IPS-20b (cell line): ENCODE measurements at regions not wholly inside any gene's neighbourhood (a gene's known extent, or its start where the extent isn't known, plus 50 kb on each side); places are given as distances from the start of the nearest gene placed in this dataset.

ENCODE experiments used
- H3K27ac ChIP-seq: one replicate; pipeline ENCODE4 v1.5.1; 2013; ENCODE audit warnings: low read length
- H3K27me3 ChIP-seq: 2 replicates; pipeline ENCODE4 v1.6.1; 2013; ENCODE audit warnings: mild to moderate bottlenecking, low read length, inconsistent platforms; ENCODE audit not compliant: insufficient read depth
- H3K36me3 ChIP-seq: 2 replicates; pipeline ENCODE4 v1.6.1; 2013; ENCODE audit warnings: low read depth, mild to moderate bottlenecking, inconsistent platforms, low read length, moderate library complexity; ENCODE audit not compliant: insufficient read depth
- H3K4me1 ChIP-seq: 2 replicates; pipeline ENCODE4 v1.6.1; 2013; ENCODE audit warnings: mild to moderate bottlenecking, control low read depth, inconsistent platforms, low read length, moderate library complexity; ENCODE audit not compliant: insufficient read depth
- H3K4me3 ChIP-seq: 2 replicates; pipeline ENCODE4 v1.5.1; 2013; ENCODE audit warnings: mild to moderate bottlenecking, low read length, inconsistent platforms
- H3K9ac ChIP-seq: 2 replicates; pipeline ENCODE4 v1.6.1; 2013; ENCODE audit warnings: low read depth, mild to moderate bottlenecking, inconsistent platforms, low read length, moderate library complexity
- H3K9me3 ChIP-seq: 2 replicates; pipeline ENCODE4 v1.6.1; 2013; ENCODE audit warnings: mild to moderate bottlenecking, low read depth, low read length, inconsistent platforms; ENCODE audit not compliant: insufficient read depth

DNA sequence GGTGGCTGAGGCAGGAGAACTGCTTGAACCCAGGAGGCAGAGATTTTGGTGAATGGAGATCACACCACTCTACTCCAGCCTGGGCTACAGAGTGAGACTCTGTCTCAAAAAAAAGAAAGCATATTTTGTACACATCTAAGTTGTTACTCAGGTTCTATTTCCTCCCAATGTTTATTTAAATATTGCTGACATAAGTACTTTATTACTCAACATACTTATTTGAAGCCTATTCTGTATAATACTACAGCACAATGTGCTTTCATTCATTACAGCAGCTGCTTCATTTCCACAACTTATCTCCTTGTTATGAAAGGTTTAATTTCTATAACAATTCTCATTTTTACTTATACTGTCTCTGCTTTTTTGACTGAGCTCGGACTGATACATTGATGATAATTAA is 495.7 kb downstream of the SLITRK1 start:
- H3K27ac ChIP-seq = no peak overlapping the region
- H3K36me3 ChIP-seq = no peaks in the 10 kb centered on the region
- H3K9ac ChIP-seq = no peak overlapping the region
- H3K4me1 ChIP-seq = no peaks in the 10 kb centered on the region
- no peaks in the 10 kb centered on the region for H3K27me3 ChIP-seq
- no peaks in the 10 kb centered on the region for H3K9me3 ChIP-seq
- no peak overlapping the region for H3K4me3 ChIP-seq

DNA sequence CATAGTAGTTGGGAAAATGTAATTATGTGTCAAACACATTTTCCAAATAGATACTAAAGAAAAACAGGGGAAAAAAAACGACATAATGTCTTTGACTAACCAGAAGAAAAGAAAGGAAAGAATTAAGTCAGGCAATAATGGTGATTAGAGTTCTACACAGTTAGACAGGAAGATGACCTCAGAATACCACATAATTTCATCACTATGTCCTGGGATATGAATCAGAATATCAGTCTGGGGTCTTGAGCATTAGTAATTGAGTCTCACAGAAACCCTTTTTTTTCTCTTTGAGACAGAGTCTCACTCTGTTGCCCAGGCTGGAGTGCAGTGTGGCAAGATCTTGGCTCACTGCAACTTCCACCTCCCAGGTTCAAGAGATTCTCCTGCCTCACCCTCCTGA is 503.4 kb downstream of the SLITRK1 start:
- Histone ChIP-seq H3K27me3 (no peaks in the 10 kb centered on the region), H3K9ac (no peak overlapping the region), H3K9me3 (no peaks in the 10 kb centered on the region), H3K27ac (no peak overlapping the region), H3K4me1 (no peaks in the 10 kb centered on the region), H3K4me3 (no peak overlapping the region), H3K36me3 (no peaks in the 10 kb centered on the region)

DNA sequence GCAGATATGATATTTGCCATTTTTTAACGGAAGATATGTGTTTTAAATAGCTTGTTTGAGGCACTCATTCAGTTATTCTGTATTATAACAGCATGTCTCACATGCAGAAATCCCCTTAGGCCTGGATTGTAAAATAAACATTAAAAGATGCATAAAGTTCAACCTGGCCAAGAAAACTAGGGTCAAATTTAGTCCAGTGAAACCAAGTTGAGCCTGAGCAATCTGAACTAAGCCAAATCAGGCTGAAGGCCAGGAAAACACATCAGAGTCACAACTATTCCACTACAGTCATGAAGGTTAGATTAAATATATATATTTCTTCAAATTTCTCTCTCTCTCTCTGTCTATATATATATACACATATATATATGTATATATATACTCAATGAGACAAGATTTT is 504.8 kb downstream of the SLITRK1 start:
- no peaks in the 10 kb centered on the region for H3K4me1 ChIP-seq
- no peaks in the 10 kb centered on the region for H3K27me3 ChIP-seq
- H3K9ac ChIP-seq = no peak overlapping the region
- no peaks in the 10 kb centered on the region for H3K9me3 ChIP-seq
- H3K27ac ChIP-seq = no peak overlapping the region
- no peak overlapping the region for H3K4me3 ChIP-seq
- no peaks in the 10 kb centered on the region for H3K36me3 ChIP-seq

DNA sequence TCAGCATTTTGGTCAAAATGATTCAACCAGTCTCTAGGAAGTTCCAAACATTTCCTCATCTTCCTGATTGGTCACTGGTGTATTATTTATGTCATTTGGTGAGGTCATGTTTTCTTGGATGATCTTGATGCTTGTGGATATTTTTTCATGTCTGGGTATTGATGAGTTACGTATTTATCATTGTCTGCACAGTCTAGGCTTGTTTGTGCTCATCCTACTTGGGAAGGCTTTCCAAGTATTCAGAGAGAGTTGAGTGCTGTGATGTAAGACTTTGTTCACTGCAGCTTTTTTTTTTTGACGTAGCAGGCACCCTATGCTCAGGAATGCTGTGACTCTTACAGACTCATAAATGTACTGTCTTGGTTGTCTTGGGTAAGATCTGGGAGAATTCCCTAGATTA is 509.5 kb downstream of the SLITRK1 start:
- H3K9ac ChIP-seq = no peak overlapping the region
- no peak overlapping the region for H3K27ac ChIP-seq
- H3K9me3 ChIP-seq = no peaks in the 10 kb centered on the region
- H3K4me1 ChIP-seq = no peaks in the 10 kb centered on the region
- no peaks in the 10 kb centered on the region for H3K27me3 ChIP-seq
- H3K36me3 ChIP-seq = no peaks in the 10 kb centered on the region
- no peak overlapping the region for H3K4me3 ChIP-seq

DNA sequence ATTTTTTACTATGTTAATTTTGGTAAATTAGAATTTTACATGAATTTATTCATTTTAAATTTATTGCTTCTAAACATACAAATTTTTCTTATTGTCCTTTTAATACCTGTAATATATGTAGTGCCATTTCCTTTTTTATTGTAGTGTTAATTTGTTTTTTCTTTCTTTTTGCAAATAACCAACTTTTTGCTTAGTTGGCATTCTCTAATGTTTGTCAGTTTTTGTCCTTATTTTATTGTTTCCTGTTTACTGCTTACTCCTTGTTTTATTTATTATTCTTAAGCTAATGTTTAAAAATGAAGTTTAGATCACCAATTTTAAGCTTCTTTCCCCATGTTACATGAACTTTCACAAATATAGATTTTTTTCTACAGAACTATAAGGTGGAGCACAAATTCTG is 516.6 kb downstream of the SLITRK1 start:
- no peaks in the 10 kb centered on the region for H3K27me3 ChIP-seq

DNA sequence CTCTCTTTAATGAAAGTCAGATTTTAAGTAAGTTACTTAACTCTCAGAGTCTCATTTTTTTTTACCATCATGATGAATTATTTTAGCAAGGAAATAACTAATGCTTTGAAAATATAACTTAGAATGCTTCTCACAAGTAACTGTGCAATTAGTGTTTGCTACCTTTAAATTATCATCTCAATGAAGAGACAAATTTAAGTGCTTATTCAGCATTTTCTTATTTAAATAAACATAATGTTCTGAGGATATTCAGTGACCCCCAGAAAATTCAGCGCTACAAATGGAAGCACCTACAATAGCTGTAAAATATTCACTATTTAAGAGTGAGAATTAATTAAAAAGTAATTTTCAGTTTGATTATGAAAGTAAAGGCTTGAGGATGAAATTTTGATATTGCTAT is 527.2 kb downstream of the SLITRK1 start:
- Histone ChIP-seq H3K9me3 (no peaks in the 10 kb centered on the region), H3K4me1 (no peaks in the 10 kb centered on the region), H3K27ac (no peak overlapping the region), H3K36me3 (no peaks in the 10 kb centered on the region), H3K27me3 (no peaks in the 10 kb centered on the region), H3K4me3 (no peak overlapping the region), H3K9ac (no peak overlapping the region)

More for the DNA sequence above, 516.6 kb downstream of the SLITRK1 start:
- no peaks in the 10 kb centered on the region for H3K4me1 ChIP-seq
- H3K4me3 ChIP-seq = no peak overlapping the region
- H3K27ac ChIP-seq = no peak overlapping the region
- H3K36me3 ChIP-seq = no peaks in the 10 kb centered on the region
- no peaks in the 10 kb centered on the region for H3K9me3 ChIP-seq
- H3K9ac ChIP-seq = no peak overlapping the region

DNA sequence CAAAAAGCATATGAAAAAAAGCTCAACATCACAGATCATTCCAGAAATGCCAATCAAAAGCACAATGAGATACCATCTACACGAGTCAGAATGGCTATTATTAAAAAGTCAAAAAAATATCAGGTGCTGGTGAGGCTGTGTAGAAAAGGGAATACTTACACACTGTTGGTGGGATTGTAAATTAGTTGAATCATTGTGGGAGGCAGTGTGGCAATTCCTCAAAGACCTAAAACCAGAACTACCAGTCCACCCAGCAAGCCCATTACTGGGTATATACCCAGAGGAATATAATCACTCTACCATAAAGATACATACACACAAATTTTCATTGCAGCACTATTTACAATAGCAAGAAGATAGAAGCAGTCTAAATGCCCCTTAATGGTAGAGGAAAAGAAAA is 529.9 kb downstream of the SLITRK1 start:
- Histone ChIP-seq H3K4me1 (no peaks in the 10 kb centered on the region), H3K9ac (no peak overlapping the region), H3K4me3 (no peak overlapping the region), H3K27ac (no peak overlapping the region), H3K27me3 (no peaks in the 10 kb centered on the region), H3K36me3 (no peaks in the 10 kb centered on the region), H3K9me3 (no peaks in the 10 kb centered on the region)

DNA sequence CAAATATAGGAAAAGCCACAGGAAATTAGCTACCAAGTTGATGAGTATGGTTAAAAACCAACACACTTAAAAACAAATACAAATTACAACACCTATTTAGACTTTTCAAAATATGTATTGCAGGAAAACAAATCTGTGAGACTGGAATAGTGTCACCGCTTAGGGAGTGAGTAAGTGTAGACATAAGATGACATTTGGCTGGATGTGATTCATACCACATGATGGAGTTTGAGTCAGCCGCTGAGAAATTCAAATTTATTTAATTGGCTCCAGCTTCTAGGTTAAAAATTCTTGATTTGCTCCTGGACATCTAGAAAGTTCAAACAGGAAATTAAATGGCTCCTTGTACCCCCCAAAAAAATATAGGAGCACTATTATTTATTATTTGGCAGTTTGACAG is 531.7 kb downstream of the SLITRK1 start:
- Histone ChIP-seq H3K9me3 (no peaks in the 10 kb centered on the region), H3K4me1 (no peaks in the 10 kb centered on the region), H3K27me3 (no peaks in the 10 kb centered on the region), H3K36me3 (no peaks in the 10 kb centered on the region), H3K4me3 (no peak overlapping the region), H3K9ac (no peak overlapping the region), H3K27ac (no peak overlapping the region)

DNA sequence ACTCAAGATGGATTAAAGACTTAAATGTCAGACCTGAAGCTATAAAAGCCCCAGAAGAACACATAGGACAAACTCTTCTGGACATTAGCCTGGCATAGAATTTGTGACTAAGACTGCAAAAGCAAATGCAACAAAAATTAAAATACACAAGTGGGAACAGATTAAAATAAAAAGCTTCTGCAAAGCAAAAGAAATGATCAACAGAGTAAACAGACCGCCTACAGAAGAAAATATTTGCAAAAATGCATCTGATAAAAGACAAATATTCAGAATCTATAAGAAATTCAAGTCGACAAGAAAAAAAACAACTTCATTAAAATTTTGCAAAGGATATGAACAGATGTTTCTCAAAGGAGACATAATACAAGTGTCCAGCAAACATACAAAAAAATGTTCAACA is 537.8 kb downstream of the SLITRK1 start:
- H3K9me3 ChIP-seq = peaks cover 3% of the 10 kb centered on the region
- H3K27ac ChIP-seq = no peak overlapping the region
- no peaks in the 10 kb centered on the region for H3K27me3 ChIP-seq
- H3K4me3 ChIP-seq = no peak overlapping the region
- no peak overlapping the region for H3K9ac ChIP-seq
- no peaks in the 10 kb centered on the region for H3K36me3 ChIP-seq
- no peaks in the 10 kb centered on the region for H3K4me1 ChIP-seq

DNA sequence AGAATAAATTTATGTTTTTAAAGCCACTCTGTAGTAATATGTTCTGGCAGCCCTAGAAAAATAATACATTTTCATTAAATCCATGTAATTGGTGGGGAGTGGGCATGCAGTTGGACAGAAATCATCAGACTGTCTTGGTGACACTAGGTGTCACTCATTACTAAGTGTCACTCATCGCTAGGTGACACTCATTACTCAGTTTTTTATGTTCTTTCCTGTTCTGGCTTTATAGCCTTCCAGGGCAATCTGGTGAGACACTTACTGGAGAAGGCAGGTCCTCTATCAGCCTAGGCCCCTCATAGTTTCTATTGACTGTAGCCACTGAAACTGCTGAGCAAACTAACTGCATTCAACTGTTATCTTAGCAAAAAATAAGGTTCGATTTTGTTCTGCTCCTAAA is 542.1 kb downstream of the SLITRK1 start:
- H3K9ac ChIP-seq = no peak overlapping the region
- no peaks in the 10 kb centered on the region for H3K4me1 ChIP-seq
- H3K4me3 ChIP-seq = no peak overlapping the region
- peaks cover 3% of the 10 kb centered on the region for H3K9me3 ChIP-seq
- H3K36me3 ChIP-seq = no peaks in the 10 kb centered on the region
- H3K27ac ChIP-seq = no peak overlapping the region
- no peaks in the 10 kb centered on the region for H3K27me3 ChIP-seq

DNA sequence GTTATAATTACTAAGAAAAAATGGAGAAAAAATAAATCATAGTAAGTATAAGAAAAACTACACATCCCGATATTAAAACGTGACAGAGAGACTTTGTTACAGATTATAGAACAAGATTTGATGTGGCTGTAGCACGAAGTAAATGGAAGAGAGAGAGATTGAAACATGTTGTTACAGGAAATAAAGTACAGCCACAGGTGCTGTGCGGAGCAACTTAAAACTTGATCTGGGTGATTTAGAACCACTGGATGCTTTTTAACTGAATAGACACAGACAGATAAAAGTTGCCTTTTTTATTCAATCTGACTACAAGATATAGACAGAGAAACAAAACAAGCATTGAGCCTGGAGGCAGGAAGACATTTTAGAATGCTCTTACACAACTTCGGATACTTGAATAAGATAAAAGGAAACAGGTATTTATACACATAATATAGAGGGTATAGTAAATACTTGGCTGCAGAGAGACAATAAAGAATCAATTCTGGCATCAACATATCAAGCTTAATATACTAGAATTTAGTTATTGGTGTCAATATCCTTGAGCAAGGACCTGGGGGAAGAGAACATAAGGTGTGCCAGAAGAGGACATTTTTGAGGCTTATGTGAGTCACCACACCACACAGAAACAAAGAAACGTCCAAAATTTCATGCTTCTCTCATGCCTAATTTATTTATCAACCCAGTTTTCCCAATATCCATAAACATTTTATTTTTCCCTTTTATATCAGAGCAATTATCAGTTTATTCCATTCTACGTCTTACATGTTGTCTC is 548.5 kb downstream of the SLITRK1 start:
- Histone ChIP-seq H3K4me3 (no peak overlapping the region), H3K4me1 (no peaks in the 10 kb centered on the region), H3K9ac (no peak overlapping the region), H3K27me3 (no peaks in the 10 kb centered on the region), H3K36me3 (no peaks in the 10 kb centered on the region), H3K27ac (no peak overlapping the region), H3K9me3 (no peaks in the 10 kb centered on the region)

DNA sequence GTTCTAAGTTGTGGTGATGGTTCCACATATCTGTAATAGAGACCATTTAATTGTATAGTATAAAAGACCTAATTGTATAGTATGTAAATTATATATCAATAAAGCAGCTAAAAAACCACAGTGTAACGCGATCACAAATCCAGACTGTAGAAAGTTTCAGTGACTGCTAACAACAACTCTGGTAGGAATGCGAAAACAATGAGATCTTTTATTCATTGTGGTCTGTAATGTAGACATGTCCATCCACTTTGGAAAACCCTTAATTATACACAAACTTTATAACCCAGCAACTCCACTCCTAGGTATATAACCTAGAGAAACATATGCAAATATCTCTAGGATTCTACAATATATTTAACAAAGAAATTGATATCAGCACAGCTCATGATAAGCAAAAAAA is 549.5 kb downstream of the SLITRK1 start:
- Histone ChIP-seq H3K4me1 (no peaks in the 10 kb centered on the region), H3K36me3 (no peaks in the 10 kb centered on the region), H3K4me3 (no peak overlapping the region), H3K9me3 (no peaks in the 10 kb centered on the region), H3K27ac (no peak overlapping the region), H3K27me3 (no peaks in the 10 kb centered on the region), H3K9ac (no peak overlapping the region)
